Muscle of arm (tissue), 1 donor: ENCODE measurements at regions not wholly inside any gene's neighbourhood (a gene's known extent, or its start where the extent isn't known, plus 50 kb on each side); places are given as distances from the start of the nearest gene placed in this dataset.
A peak's percentile ranks its signal among the peaks of the same experiment; 100 is the strongest.

Experiments
- DNase-seq: peaks from one replicate; pipeline ENCODE4 v3.0.0-alpha.2; 2013

- DNase-seq, result no peak
Measured at GRCh38 chr7:96927131-96927530, 78.2 kb upstream of the DLX6 start.

- no peak for DNase-seq
Measured at GRCh38 chr7:96928965-96929364, 76.4 kb upstream of the DLX6 start.

GRCh38 chr7:96931891-96932290 lies 73.5 kb upstream of the DLX6 start:
- DNase-seq, result no peak

- peak; percentile 0 for DNase-seq
Measured at GRCh38 chr7:96933067-96933645, 72.2 kb upstream of the DLX6 start.

GRCh38 chr7:96936621-96937020 lies 68.7 kb upstream of the DLX6 start:
- DNase-seq, result no peak

GRCh38 chr7:96942112-96942511 lies 63.2 kb upstream of the DLX6 start:
- DNase-seq, result no peak

GRCh38 chr7:96949766-96950165 lies 55.6 kb upstream of the DLX6 start:
- peak; percentile 0 for DNase-seq

GRCh38 chr7:96952974-96953391 lies 52.4 kb upstream of the DLX6 start:
- no peak for DNase-seq

GRCh38 chr7:96953676-96954513 lies 51.5 kb upstream of the DLX6 start:
- no peak for DNase-seq
